GM21825 (cell line): ENCODE measurements at regions not wholly inside any gene's neighbourhood (a gene's known extent, or its start where the extent isn't known, plus 50 kb on each side); places are given as distances from the start of the nearest gene placed in this dataset.
"Not testable (repeated sequence)": the region's sequence is repeated elsewhere in the genome, so short reads cannot be mapped to it uniquely, and the experiment has no call there.

ENCODE experiments used
- ATAC-seq: cut with Tn5 transposase; IDR thresholded peaks from one replicate; pipeline ENCODE4 v1.9.1; 2021; ENCODE audit warnings: mild to moderate bottlenecking, moderate library complexity; ENCODE audit not compliant: unreplicated experiment

- no peak for ATAC-seq
Observed at GRCh38 chr18:33820517-33821371, 242.7 kb downstream of the ASXL3 start.

GRCh38 chr18:33819692-33820343, 241.8 kb downstream of the ASXL3 start:
- ATAC-seq, result not testable (repeated sequence)

- no peak for ATAC-seq
Observed at GRCh38 chr18:33818145-33818544, 240.1 kb downstream of the ASXL3 start.

GRCh38 chr18:33817096-33817495, 239.1 kb downstream of the ASXL3 start:
- no peak for ATAC-seq

DNA sequence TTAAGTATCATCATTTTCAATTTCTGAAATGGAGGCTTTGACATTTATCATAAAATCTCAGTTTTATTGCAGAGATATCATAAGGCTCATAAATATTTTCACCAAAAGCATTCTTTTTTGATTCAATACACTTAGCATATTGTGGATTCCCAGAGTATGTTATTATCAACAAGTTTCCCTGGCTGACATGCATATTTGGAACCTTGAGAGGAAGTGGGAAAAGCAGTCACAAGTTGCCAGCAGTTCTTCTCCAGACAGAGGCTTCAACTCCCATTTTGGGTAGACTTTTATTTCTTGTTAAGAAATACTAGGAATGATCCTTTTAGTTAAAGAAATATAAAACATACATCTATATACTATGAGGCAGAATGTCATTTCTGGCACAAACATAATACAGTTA, 236.5 kb downstream of the ASXL3 start:
- no peak for ATAC-seq

GRCh38 chr18:33812186-33812585, 234.2 kb downstream of the ASXL3 start:
- no peak for ATAC-seq

DNA sequence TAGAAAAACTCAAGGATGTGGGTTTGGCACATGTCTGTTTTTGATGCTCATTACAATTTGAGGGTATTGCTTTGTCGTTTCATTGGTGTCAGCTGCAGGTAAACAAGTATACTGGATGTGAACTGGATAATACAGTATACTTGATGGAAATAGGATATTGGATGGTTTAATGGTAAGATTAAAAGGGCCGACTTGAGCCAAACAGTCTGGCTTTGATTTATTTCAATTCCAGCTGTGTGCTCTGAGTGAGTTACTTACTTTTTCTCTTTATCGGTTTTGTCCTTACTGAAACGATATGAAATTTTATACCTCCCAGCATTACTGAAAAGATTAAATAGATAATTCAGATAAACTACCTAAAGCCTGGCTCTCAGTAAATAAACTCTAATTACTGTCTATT, 227.6 kb downstream of the ASXL3 start:
- no peak for ATAC-seq

GRCh38 chr18:33804258-33804657, 226.2 kb downstream of the ASXL3 start:
- no peak for ATAC-seq

- ATAC-seq, result no peak
Observed at GRCh38 chr18:33803636-33804035, 225.6 kb downstream of the ASXL3 start.

GRCh38 chr18:33802955-33803354, 224.9 kb downstream of the ASXL3 start:
- ATAC-seq, result no peak
